ENCODE measurements at regions not wholly inside any gene's neighbourhood (a gene's known extent, or its start where the extent isn't known, plus 50 kb on each side); places are given as distances from the start of the nearest gene placed in this dataset.
"Not testable (repeated sequence)": the region's sequence is repeated elsewhere in the genome, so short reads cannot be mapped to it uniquely, and the experiment has no call there.

GRCh38 chr3:137153046-137153445 is 195.3 kb downstream of the IL20RB start:
- TF ChIP-seq, protein P1, sequence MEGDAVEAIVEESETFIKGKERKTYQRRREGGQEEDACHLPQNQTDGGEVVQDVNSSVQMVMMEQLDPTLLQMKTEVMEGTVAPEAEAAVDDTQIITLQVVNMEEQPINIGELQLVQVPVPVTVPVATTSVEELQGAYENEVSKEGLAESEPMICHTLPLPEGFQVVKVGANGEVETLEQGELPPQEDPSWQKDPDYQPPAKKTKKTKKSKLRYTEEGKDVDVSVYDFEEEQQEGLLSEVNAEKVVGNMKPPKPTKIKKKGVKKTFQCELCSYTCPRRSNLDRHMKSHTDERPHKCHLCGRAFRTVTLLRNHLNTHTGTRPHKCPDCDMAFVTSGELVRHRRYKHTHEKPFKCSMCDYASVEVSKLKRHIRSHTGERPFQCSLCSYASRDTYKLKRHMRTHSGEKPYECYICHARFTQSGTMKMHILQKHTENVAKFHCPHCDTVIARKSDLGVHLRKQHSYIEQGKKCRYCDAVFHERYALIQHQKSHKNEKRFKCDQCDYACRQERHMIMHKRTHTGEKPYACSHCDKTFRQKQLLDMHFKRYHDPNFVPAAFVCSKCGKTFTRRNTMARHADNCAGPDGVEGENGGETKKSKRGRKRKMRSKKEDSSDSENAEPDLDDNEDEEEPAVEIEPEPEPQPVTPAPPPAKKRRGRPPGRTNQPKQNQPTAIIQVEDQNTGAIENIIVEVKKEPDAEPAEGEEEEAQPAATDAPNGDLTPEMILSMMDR (IDR thresholded peaks at IDR 0.05; ENCODE audit: low read length): not testable (repeated sequence)
- TF ChIP-seq EZH2 (IDR thresholded peaks at IDR 0.05; ENCODE audit: borderline replicate concordance, low read length): not testable (repeated sequence)

Data from OCI-LY1 (cell line).